ENCODE measurements at regions not wholly inside any gene's neighbourhood (a gene's known extent, or its start where the extent isn't known, plus 50 kb on each side); places are given as distances from the start of the nearest gene placed in this dataset.
"Not testable (repeated sequence)": the region's sequence is repeated elsewhere in the genome, so short reads cannot be mapped to it uniquely, and the experiment has no call there.

GRCh38 chr7:96921231-96921630, 84.1 kb upstream of the DLX6 start:
- H3K9ac ChIP-seq (ENCODE audit: insufficient read length) = no peak overlapping the region
- no peak overlapping the region for H3K27ac ChIP-seq
- no peaks in the 10 kb centered on the region for H3K9me3 ChIP-seq (ENCODE audit: low read depth, low read length)
- H3K36me3 ChIP-seq (ENCODE audit: insufficient read depth, low read length) = no peaks in the 10 kb centered on the region
- H3K4me3 ChIP-seq = no peak overlapping the region
- no peak for DNase-seq (ENCODE audit: low read depth, low spot score)
- TF ChIP-seq EZH2 (IDR thresholded peaks at IDR 0.05) (no peak), FOXP2 (optimal IDR thresholded peaks at IDR 0.05; ENCODE audit: control extremely low read depth, extremely low read length, insufficient read depth) (no peak), POLR2AphosphoS5 (IDR thresholded peaks at IDR 0.05; ENCODE audit: borderline replicate concordance, low read depth, low read length) (no peak)

- Histone ChIP-seq H3K36me3 (ENCODE audit: insufficient read depth, low read length) (no peaks in the 10 kb centered on the region), H3K4me3 (no peak overlapping the region), H3K9me3 (ENCODE audit: low read depth, low read length) (no peaks in the 10 kb centered on the region), H3K27ac (no peak overlapping the region), H3K9ac (ENCODE audit: insufficient read length) (no peak overlapping the region)
- TF ChIP-seq POLR2AphosphoS5 (IDR thresholded peaks at IDR 0.05; ENCODE audit: borderline replicate concordance, low read depth, low read length) (no peak), FOXP2 (optimal IDR thresholded peaks at IDR 0.05; ENCODE audit: control extremely low read depth, extremely low read length, insufficient read depth) (no peak), EZH2 (IDR thresholded peaks at IDR 0.05) (no peak)
- no peak for DNase-seq (ENCODE audit: low read depth, low spot score)
Measured at GRCh38 chr7:96921771-96922170, 83.6 kb upstream of the DLX6 start.

- DNase-seq (ENCODE audit: low read depth, low spot score); H3K9ac ChIP-seq (ENCODE audit: insufficient read length); H3K27ac ChIP-seq: not testable (repeated sequence)
Measured at GRCh38 chr7:96923345-96923744, 82.0 kb upstream of the DLX6 start.

GRCh38 chr7:96927131-96927530, 78.2 kb upstream of the DLX6 start:
- DNase-seq (ENCODE audit: low read depth, low spot score) = no peak
- H3K36me3 ChIP-seq (ENCODE audit: insufficient read depth, low read length) = no peaks in the 10 kb centered on the region
- no peaks in the 10 kb centered on the region for H3K9me3 ChIP-seq (ENCODE audit: low read depth, low read length)
- no peak overlapping the region for H3K27ac ChIP-seq
- TF ChIP-seq POLR2AphosphoS5 (IDR thresholded peaks at IDR 0.05; ENCODE audit: borderline replicate concordance, low read depth, low read length) (no peak), FOXP2 (optimal IDR thresholded peaks at IDR 0.05; ENCODE audit: control extremely low read depth, extremely low read length, insufficient read depth) (no peak), EZH2 (IDR thresholded peaks at IDR 0.05) (no peak)
- H3K4me3 ChIP-seq = no peak overlapping the region
- no peak overlapping the region for H3K9ac ChIP-seq (ENCODE audit: insufficient read length)

More at GRCh38 chr7:96923345-96923744, 82.0 kb upstream of the DLX6 start:
- H3K4me3 ChIP-seq; H3K36me3 ChIP-seq (ENCODE audit: insufficient read depth, low read length); H3K9me3 ChIP-seq (ENCODE audit: low read depth, low read length): not testable (repeated sequence)

- Histone ChIP-seq H3K4me3 (no peak overlapping the region), H3K36me3 (ENCODE audit: insufficient read depth, low read length) (no peaks in the 10 kb centered on the region), H3K9ac (ENCODE audit: insufficient read length) (no peak overlapping the region), H3K9me3 (ENCODE audit: low read depth, low read length) (no peaks in the 10 kb centered on the region), H3K27ac (no peak overlapping the region)
- TF ChIP-seq FOXP2 (optimal IDR thresholded peaks at IDR 0.05; ENCODE audit: control extremely low read depth, extremely low read length, insufficient read depth) (no peak), POLR2AphosphoS5 (IDR thresholded peaks at IDR 0.05; ENCODE audit: borderline replicate concordance, low read depth, low read length) (no peak), EZH2 (IDR thresholded peaks at IDR 0.05) (no peak)
- no peak for DNase-seq (ENCODE audit: low read depth, low spot score)
Measured at GRCh38 chr7:96928965-96929364, 76.4 kb upstream of the DLX6 start.

- H3K9ac ChIP-seq (ENCODE audit: insufficient read length) = no peak overlapping the region
- H3K4me3 ChIP-seq = no peak overlapping the region
- no peaks in the 10 kb centered on the region for H3K9me3 ChIP-seq (ENCODE audit: low read depth, low read length)
- no peak for DNase-seq (ENCODE audit: low read depth, low spot score)
- no peaks in the 10 kb centered on the region for H3K36me3 ChIP-seq (ENCODE audit: insufficient read depth, low read length)
- H3K27ac ChIP-seq = no peak overlapping the region
- no peak for TF ChIP-seq FOXP2 (optimal IDR thresholded peaks at IDR 0.05; ENCODE audit: control extremely low read depth, extremely low read length, insufficient read depth)
- TF ChIP-seq EZH2 (IDR thresholded peaks at IDR 0.05) = no peak
- TF ChIP-seq POLR2AphosphoS5 (IDR thresholded peaks at IDR 0.05; ENCODE audit: borderline replicate concordance, low read depth, low read length) = no peak
Measured at GRCh38 chr7:96931891-96932290, 73.5 kb upstream of the DLX6 start.

- DNase-seq (ENCODE audit: low read depth, low spot score) = no peak
- no peaks in the 10 kb centered on the region for H3K9me3 ChIP-seq (ENCODE audit: low read depth, low read length)
- no peak overlapping the region for H3K4me3 ChIP-seq
- no peak overlapping the region for H3K9ac ChIP-seq (ENCODE audit: insufficient read length)
- no peak for TF ChIP-seq FOXP2 (optimal IDR thresholded peaks at IDR 0.05; ENCODE audit: control extremely low read depth, extremely low read length, insufficient read depth)
- no peak for TF ChIP-seq EZH2 (IDR thresholded peaks at IDR 0.05)
- TF ChIP-seq POLR2AphosphoS5 (IDR thresholded peaks at IDR 0.05; ENCODE audit: borderline replicate concordance, low read depth, low read length) = no peak
- no peak overlapping the region for H3K27ac ChIP-seq
- H3K36me3 ChIP-seq (ENCODE audit: insufficient read depth, low read length) = no peaks in the 10 kb centered on the region
Measured at GRCh38 chr7:96933067-96933645, 72.2 kb upstream of the DLX6 start.

GRCh38 chr7:96936621-96937020, 68.7 kb upstream of the DLX6 start:
- no peak overlapping the region for H3K9ac ChIP-seq (ENCODE audit: insufficient read length)
- TF ChIP-seq FOXP2 (optimal IDR thresholded peaks at IDR 0.05; ENCODE audit: control extremely low read depth, extremely low read length, insufficient read depth) (no peak), POLR2AphosphoS5 (IDR thresholded peaks at IDR 0.05; ENCODE audit: borderline replicate concordance, low read depth, low read length) (no peak), EZH2 (IDR thresholded peaks at IDR 0.05) (no peak)
- no peaks in the 10 kb centered on the region for H3K36me3 ChIP-seq (ENCODE audit: insufficient read depth, low read length)

GRCh38 chr7:96942112-96942511, 63.2 kb upstream of the DLX6 start:
- Histone ChIP-seq H3K4me3 (no peak overlapping the region), H3K27ac (no peak overlapping the region), H3K9me3 (ENCODE audit: low read depth, low read length) (no peaks in the 10 kb centered on the region), H3K9ac (ENCODE audit: insufficient read length) (no peak overlapping the region), H3K36me3 (ENCODE audit: insufficient read depth, low read length) (no peaks in the 10 kb centered on the region)
- TF ChIP-seq EZH2 (IDR thresholded peaks at IDR 0.05) = no peak
- no peak for TF ChIP-seq FOXP2 (optimal IDR thresholded peaks at IDR 0.05; ENCODE audit: control extremely low read depth, extremely low read length, insufficient read depth)
- no peak for TF ChIP-seq POLR2AphosphoS5 (IDR thresholded peaks at IDR 0.05; ENCODE audit: borderline replicate concordance, low read depth, low read length)
- DNase-seq (ENCODE audit: low read depth, low spot score) = no peak

More at GRCh38 chr7:96936621-96937020, 68.7 kb upstream of the DLX6 start:
- no peak for DNase-seq (ENCODE audit: low read depth, low spot score)
- no peaks in the 10 kb centered on the region for H3K9me3 ChIP-seq (ENCODE audit: low read depth, low read length)
- no peak overlapping the region for H3K27ac ChIP-seq
- H3K4me3 ChIP-seq = no peak overlapping the region

Data from SK-N-MC (cell line).